Breast epithelium (tissue), 3 donors: ENCODE measurements at regions not wholly inside any gene's neighbourhood (a gene's known extent, or its start where the extent isn't known, plus 50 kb on each side); places are given as distances from the start of the nearest gene placed in this dataset.

Experiments
- POLR2A ChIP-seq: fragments of 450-650 bp; IDR thresholded peaks from one replicate; pipeline ENCODE4 v1.6.1; 2016; ENCODE audit warnings: antibody characterized with exemption, mild to moderate bottlenecking, moderate library complexity
- TF ChIP-seq, protein P1 (sequence below), 3 donors: fragments of 450-650 bp; IDR thresholded peaks; one replicate each; pipeline ENCODE4 v1.5.1; 2016 to 2017; ENCODE audit warnings: antibody characterized with exemption in 3 of 3, mild to moderate bottlenecking in 3 of 3, moderate library complexity in 3 of 3

DNA sequence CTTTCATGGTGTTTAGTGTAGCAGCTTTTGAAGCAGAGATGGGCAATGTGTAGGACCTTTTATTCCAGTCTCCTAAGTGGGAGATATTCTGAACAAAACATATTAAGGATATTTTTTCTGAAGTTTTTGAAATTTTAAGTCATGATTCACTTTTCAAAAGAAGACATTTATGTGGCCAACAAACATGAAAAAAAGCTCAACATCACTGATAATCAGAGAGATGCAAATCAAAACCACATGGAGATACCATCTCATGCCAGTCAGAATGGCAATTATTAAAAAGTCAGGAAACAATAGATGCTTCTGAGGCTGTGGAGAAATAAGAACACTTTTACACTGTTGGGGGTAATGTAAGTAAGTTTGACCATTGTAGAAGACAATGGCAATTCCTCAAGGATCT is 76.0 kb downstream of the FAT4 start:
- no peak for TF ChIP-seq POLR2A
- TF ChIP-seq, protein P1, sequence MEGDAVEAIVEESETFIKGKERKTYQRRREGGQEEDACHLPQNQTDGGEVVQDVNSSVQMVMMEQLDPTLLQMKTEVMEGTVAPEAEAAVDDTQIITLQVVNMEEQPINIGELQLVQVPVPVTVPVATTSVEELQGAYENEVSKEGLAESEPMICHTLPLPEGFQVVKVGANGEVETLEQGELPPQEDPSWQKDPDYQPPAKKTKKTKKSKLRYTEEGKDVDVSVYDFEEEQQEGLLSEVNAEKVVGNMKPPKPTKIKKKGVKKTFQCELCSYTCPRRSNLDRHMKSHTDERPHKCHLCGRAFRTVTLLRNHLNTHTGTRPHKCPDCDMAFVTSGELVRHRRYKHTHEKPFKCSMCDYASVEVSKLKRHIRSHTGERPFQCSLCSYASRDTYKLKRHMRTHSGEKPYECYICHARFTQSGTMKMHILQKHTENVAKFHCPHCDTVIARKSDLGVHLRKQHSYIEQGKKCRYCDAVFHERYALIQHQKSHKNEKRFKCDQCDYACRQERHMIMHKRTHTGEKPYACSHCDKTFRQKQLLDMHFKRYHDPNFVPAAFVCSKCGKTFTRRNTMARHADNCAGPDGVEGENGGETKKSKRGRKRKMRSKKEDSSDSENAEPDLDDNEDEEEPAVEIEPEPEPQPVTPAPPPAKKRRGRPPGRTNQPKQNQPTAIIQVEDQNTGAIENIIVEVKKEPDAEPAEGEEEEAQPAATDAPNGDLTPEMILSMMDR (IDR thresholded peaks at IDR 0.05), result no peak
